ENCODE measurements at regions not wholly inside any gene's neighbourhood (a gene's known extent, or its start where the extent isn't known, plus 50 kb on each side); places are given as distances from the start of the nearest gene placed in this dataset.

GRCh38 chr13:88248393-88248792, 577.2 kb downstream of the SLITRK5 start:
- H3K27ac ChIP-seq (ENCODE audit: low read depth, low read length) = no peak overlapping the region
- ChIA-PET POLR2A (no interaction called here), CTCF (no interaction called here)
- no peak for DNase-seq (ENCODE audit: low read depth, low spot score)
- no peaks in the 10 kb centered on the region for H3K9me3 ChIP-seq (ENCODE audit: control insufficient read depth, insufficient read depth, low read length)
- no peak overlapping the region for H3K4me3 ChIP-seq (ENCODE audit: low read depth, low read length)
- TF ChIP-seq, protein P1, sequence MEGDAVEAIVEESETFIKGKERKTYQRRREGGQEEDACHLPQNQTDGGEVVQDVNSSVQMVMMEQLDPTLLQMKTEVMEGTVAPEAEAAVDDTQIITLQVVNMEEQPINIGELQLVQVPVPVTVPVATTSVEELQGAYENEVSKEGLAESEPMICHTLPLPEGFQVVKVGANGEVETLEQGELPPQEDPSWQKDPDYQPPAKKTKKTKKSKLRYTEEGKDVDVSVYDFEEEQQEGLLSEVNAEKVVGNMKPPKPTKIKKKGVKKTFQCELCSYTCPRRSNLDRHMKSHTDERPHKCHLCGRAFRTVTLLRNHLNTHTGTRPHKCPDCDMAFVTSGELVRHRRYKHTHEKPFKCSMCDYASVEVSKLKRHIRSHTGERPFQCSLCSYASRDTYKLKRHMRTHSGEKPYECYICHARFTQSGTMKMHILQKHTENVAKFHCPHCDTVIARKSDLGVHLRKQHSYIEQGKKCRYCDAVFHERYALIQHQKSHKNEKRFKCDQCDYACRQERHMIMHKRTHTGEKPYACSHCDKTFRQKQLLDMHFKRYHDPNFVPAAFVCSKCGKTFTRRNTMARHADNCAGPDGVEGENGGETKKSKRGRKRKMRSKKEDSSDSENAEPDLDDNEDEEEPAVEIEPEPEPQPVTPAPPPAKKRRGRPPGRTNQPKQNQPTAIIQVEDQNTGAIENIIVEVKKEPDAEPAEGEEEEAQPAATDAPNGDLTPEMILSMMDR (IDR thresholded peaks at IDR 0.05; ENCODE audit: low read depth, low read length) = no peak
- no peaks in the 10 kb centered on the region for H3K27me3 ChIP-seq (ENCODE audit: control insufficient read depth, insufficient read depth, low read length)

GRCh38 chr13:88257706-88258105, 586.5 kb downstream of the SLITRK5 start:
- ChIA-PET CTCF (no interaction called here), POLR2A (no interaction called here)
- Histone ChIP-seq H3K4me3 (ENCODE audit: low read depth, low read length) (no peak overlapping the region), H3K27ac (ENCODE audit: low read depth, low read length) (no peak overlapping the region), H3K9me3 (ENCODE audit: control insufficient read depth, insufficient read depth, low read length) (no peaks in the 10 kb centered on the region), H3K27me3 (ENCODE audit: control insufficient read depth, insufficient read depth, low read length) (no peaks in the 10 kb centered on the region)
- TF ChIP-seq, protein P1 (IDR thresholded peaks at IDR 0.05; ENCODE audit: low read depth, low read length) = no peak
- DNase-seq (ENCODE audit: low read depth, low spot score) = no peak

GRCh38 chr13:88263808-88264207, 592.6 kb downstream of the SLITRK5 start:
- H3K4me3 ChIP-seq (ENCODE audit: low read depth, low read length) = no peak overlapping the region
- no peaks in the 10 kb centered on the region for H3K9me3 ChIP-seq (ENCODE audit: control insufficient read depth, insufficient read depth, low read length)
- POLR2A ChIA-PET = no interaction called here
- TF ChIP-seq, protein P1 (IDR thresholded peaks at IDR 0.05; ENCODE audit: low read depth, low read length) = no peak
- no peak overlapping the region for H3K27ac ChIP-seq (ENCODE audit: low read depth, low read length)
- CTCF ChIA-PET = no interaction called here
- H3K27me3 ChIP-seq (ENCODE audit: control insufficient read depth, insufficient read depth, low read length) = no peaks in the 10 kb centered on the region
- DNase-seq (ENCODE audit: low read depth, low spot score) = no peak

DNA sequence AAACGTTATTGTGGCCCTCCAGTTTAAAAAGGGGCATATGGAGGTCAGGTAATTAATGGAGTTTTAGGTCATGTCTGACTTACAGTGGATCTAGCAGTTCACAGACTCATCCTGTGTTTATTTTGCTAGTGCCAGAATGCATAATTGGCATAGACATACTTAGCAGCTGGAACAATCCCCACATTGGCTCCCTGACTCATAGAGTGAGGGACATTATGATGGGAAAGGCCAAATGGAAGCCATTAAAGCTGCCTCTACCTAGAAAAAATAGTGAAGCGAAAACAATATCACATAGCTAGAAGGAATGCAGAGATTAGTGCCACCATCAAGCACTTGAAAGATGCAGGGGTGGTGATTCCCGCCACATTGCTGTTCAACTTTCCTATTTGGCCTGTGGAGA, 610.7 kb downstream of the SLITRK5 start:
- no peak overlapping the region for H3K4me3 ChIP-seq (ENCODE audit: low read depth, low read length)
- POLR2A ChIA-PET = no interaction called here
- H3K9me3 ChIP-seq (ENCODE audit: control insufficient read depth, insufficient read depth, low read length) = peaks cover 3% of the 10 kb centered on the region; the same call in 1 of the 2 replicates
- no peaks in the 10 kb centered on the region for H3K27me3 ChIP-seq (ENCODE audit: control insufficient read depth, insufficient read depth, low read length)
- H3K27ac ChIP-seq (ENCODE audit: low read depth, low read length) = no peak overlapping the region
- CTCF ChIA-PET = no interaction called here
- no peak for DNase-seq (ENCODE audit: low read depth, low spot score)
- TF ChIP-seq, protein P1 (IDR thresholded peaks at IDR 0.05; ENCODE audit: low read depth, low read length) = no peak

DNA sequence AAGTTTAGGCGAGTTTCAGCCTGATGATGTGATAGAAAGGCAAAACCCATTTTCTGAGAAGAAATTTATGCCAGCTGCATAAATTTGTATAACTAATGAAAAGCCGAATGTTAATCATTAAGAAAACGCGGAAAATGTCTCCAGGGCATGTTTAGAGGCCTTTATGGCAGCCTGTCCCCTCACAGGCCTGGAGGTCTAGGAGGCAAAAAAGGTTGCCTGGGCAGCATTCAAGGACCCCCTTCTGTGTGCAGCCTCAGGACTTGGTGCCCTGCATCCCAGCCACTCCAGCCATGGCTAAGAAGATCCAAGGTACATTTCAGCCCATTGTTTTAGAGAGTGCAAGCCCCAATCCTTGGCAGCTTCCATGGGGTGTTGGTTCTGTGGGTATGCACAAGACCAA, 614.2 kb downstream of the SLITRK5 start:
- CTCF ChIA-PET = no interaction called here
- no peak overlapping the region for H3K27ac ChIP-seq (ENCODE audit: low read depth, low read length)
- DNase-seq (ENCODE audit: low read depth, low spot score) = no peak
- H3K9me3 ChIP-seq (ENCODE audit: control insufficient read depth, insufficient read depth, low read length) = peaks cover 3% of the 10 kb centered on the region; the same call in 1 of the 2 replicates
- no peak overlapping the region for H3K4me3 ChIP-seq (ENCODE audit: low read depth, low read length)
- POLR2A ChIA-PET = no interaction called here
- TF ChIP-seq, protein P1 (IDR thresholded peaks at IDR 0.05; ENCODE audit: low read depth, low read length) = no peak
- no peaks in the 10 kb centered on the region for H3K27me3 ChIP-seq (ENCODE audit: control insufficient read depth, insufficient read depth, low read length)

Data from AG04450 (cell line).